H1 (cell line): ENCODE measurements at regions not wholly inside any gene's neighbourhood (a gene's known extent, or its start where the extent isn't known, plus 50 kb on each side); places are given as distances from the start of the nearest gene placed in this dataset.

Source experiments
- CTCF ChIA-PET: fragments of 300-600 bp; sonication (Branson Sonifier 250); formaldehyde crosslinking; loops from one replicate; lab custom pipeline; 2021; ENCODE audit not compliant: partially characterized antibody; lab: Charles Lee
- POLR2A ChIA-PET: fragments of 300-600 bp; sonication (Branson Sonifier 250); formaldehyde crosslinking; loops from one replicate; lab custom pipeline; 2021; ENCODE audit warnings: inconsistent platforms; ENCODE audit not compliant: partially characterized antibody; lab: Charles Lee
- DNase-seq, 2 experiments: peaks; one replicate each; pipeline versions ENCODE4 v3.0.0 to v3.0.0-alpha.2; 2010 to 2022; ENCODE audit warnings: low spot score in 2 of 2, low read depth in 1 of 2, mixed read lengths in 1 of 2
- FAIRE-seq: peaks from 2 replicates; lab custom pipeline; 2011; peaks lifted over from hg19 to GRCh38; lab: Jason Lieb, UNC
- H2AFZ ChIP-seq: 2 replicates; pipeline ENCODE4 v1.8.1; 2012; ENCODE audit warnings: low read length, inconsistent platforms
- H2AK5ac ChIP-seq: 2 replicates; pipeline ENCODE4 v1.6.1; 2013; ENCODE audit warnings: low read depth, low read length
- H2BK120ac ChIP-seq: replicated peaks from 2 replicates; pipeline ENCODE3; 2013; ENCODE audit warnings: low read depth, low read length, inconsistent platforms
- H2BK12ac ChIP-seq: 2 replicates; pipeline ENCODE4 v1.6.1; 2013; ENCODE audit warnings: low read depth, low read length
- H2BK15ac ChIP-seq: 2 replicates; pipeline ENCODE4 v1.6.1; 2013; ENCODE audit warnings: low read length
- H2BK20ac ChIP-seq: 2 replicates; pipeline ENCODE4 v1.6.1; 2013; ENCODE audit warnings: low read length
- H2BK5ac ChIP-seq: 2 replicates; pipeline ENCODE4 v1.6.1; 2013; ENCODE audit warnings: low read depth, low read length
- H3K14ac ChIP-seq: 2 replicates; pipeline ENCODE4 v1.6.1; 2013; ENCODE audit warnings: inconsistent platforms; ENCODE audit not compliant: insufficient read length
- H3K18ac ChIP-seq: 2 replicates; pipeline ENCODE4 v1.6.1; 2013; ENCODE audit warnings: low read length; ENCODE audit errors: extremely low read depth
- H3K23ac ChIP-seq: 2 replicates; pipeline ENCODE4 v1.6.1; 2013; ENCODE audit warnings: inconsistent platforms; ENCODE audit not compliant: insufficient read length
- H3K23me2 ChIP-seq: 2 replicates; pipeline ENCODE4 v1.6.1; 2013; ENCODE audit warnings: low read depth, low read length
- H3K27ac ChIP-seq: 2 replicates; pipeline ENCODE4 v1.6.1; 2011; ENCODE audit warnings: low read depth, low read length, inconsistent platforms
- H3K27me3 ChIP-seq, 4 experiments: replicated peaks in 1 of 4; 1 replicate in 1 of 4; 2 replicates in 3 of 4; pipeline versions ENCODE4 v1.6.1 to v1.8.1; 2011 to 2013; ENCODE audit warnings: low read length in 3 of 4, mild to moderate bottlenecking in 3 of 4, inconsistent platforms in 2 of 4, mixed read lengths in 2 of 4, moderate library complexity in 1 of 4; ENCODE audit not compliant: control insufficient read depth in 3 of 4, insufficient read depth in 3 of 4; ENCODE audit errors: extremely low read depth in 1 of 4
- H3K36me3 ChIP-seq, 4 experiments: 2 replicates each; pipeline versions ENCODE4 v1.6.1 to v1.8.1; 2011 to 2013; ENCODE audit warnings: mild to moderate bottlenecking in 4 of 4, low read length in 3 of 4, moderate library complexity in 2 of 4, control low read depth in 1 of 4, inconsistent platforms in 1 of 4; ENCODE audit not compliant: insufficient read depth in 4 of 4, control insufficient read depth in 2 of 4
- H3K4ac ChIP-seq: replicated peaks from 2 replicates; pipeline ENCODE3; 2013; ENCODE audit warnings: low read length, low read depth, mixed read lengths, inconsistent platforms; ENCODE audit not compliant: insufficient read length
- H3K4me1 ChIP-seq, 4 experiments: replicated peaks in 1 of 4; 1 replicate in 1 of 4; 2 replicates in 3 of 4; pipeline versions ENCODE4 v1.6.1 to v1.8.1; 2011 to 2013; ENCODE audit warnings: low read length in 3 of 4, inconsistent platforms in 2 of 4, mixed read lengths in 1 of 4; ENCODE audit not compliant: insufficient read depth in 4 of 4, control insufficient read depth in 3 of 4
- H3K4me2 ChIP-seq, 2 experiments: 2 replicates each; pipeline versions ENCODE4 v1.6.1 to v1.8.1; 2011 to 2013; ENCODE audit warnings: low read depth in 2 of 2, low read length in 2 of 2, control low read depth in 1 of 2, inconsistent platforms in 1 of 2, mild to moderate bottlenecking in 1 of 2; ENCODE audit not compliant: insufficient read depth in 1 of 2
- H3K4me3 ChIP-seq, 4 experiments: fragments of 200-600, 300-600 bp in 1 of 4; sonication (generic), shearing (Covaris generic), sonication (Bioruptor Twin) in 1 of 4; 2 replicates each; pipeline versions ENCODE4 v1.5.1 to v1.8.1; 2011 to 2016; ENCODE audit warnings: low read length in 4 of 4, low read depth in 3 of 4, control low read depth in 2 of 4, inconsistent platforms in 2 of 4, mild to moderate bottlenecking in 2 of 4, mixed read lengths in 1 of 4, moderate library complexity in 1 of 4; ENCODE audit not compliant: insufficient read depth in 2 of 4; ENCODE audit errors: extremely low read depth in 1 of 4
- H3K56ac ChIP-seq: replicated peaks from 2 replicates; pipeline ENCODE3; 2013; ENCODE audit warnings: low read depth, mild to moderate bottlenecking, mixed read lengths, low read length, inconsistent platforms; ENCODE audit not compliant: insufficient read length
- H3K79me1 ChIP-seq: 2 replicates; pipeline ENCODE4 v1.6.1; 2013; ENCODE audit warnings: low read depth, low read length, control low read depth
- H3K79me2 ChIP-seq, 2 experiments: 2 replicates each; pipeline versions ENCODE4 v1.6.1 to v1.8.1; 2012 to 2013; ENCODE audit warnings: low read length in 2 of 2, mild to moderate bottlenecking in 2 of 2, inconsistent platforms in 1 of 2; ENCODE audit not compliant: insufficient read depth in 2 of 2, control insufficient read depth in 1 of 2
- H3K9ac ChIP-seq, 4 experiments: replicated peaks in 1 of 4; 1 replicate in 1 of 4; 2 replicates in 3 of 4; pipeline versions ENCODE4 v1.6.1 to v1.8.1; 2011 to 2013; ENCODE audit warnings: low read depth in 3 of 4, low read length in 3 of 4, control low read depth in 2 of 4, mild to moderate bottlenecking in 2 of 4, moderate library complexity in 2 of 4, inconsistent platforms in 1 of 4; ENCODE audit errors: extremely low read depth in 1 of 4
- H3K9me3 ChIP-seq, 2 experiments: 2 replicates each; pipeline versions ENCODE4 v1.6.1 to v1.8.1; 2012 to 2013; ENCODE audit warnings: mild to moderate bottlenecking in 2 of 2, moderate library complexity in 2 of 2, control low read depth in 1 of 2, inconsistent platforms in 1 of 2, low read depth in 1 of 2, low read length in 1 of 2, mixed read lengths in 1 of 2; ENCODE audit not compliant: insufficient read depth in 2 of 2
- H4K20me1 ChIP-seq, 2 experiments: replicated peaks in 1 of 2; 2 replicates each; pipeline versions ENCODE3 to v1.8.1; 2011 to 2013; ENCODE audit warnings: inconsistent platforms in 2 of 2, low read length in 2 of 2, mild to moderate bottlenecking in 1 of 2; ENCODE audit not compliant: insufficient read depth in 2 of 2, control insufficient read depth in 1 of 2
- H4K5ac ChIP-seq: 2 replicates; pipeline ENCODE4 v1.6.1; 2013; ENCODE audit warnings: low read length, low read depth, mixed read lengths, inconsistent platforms; ENCODE audit not compliant: insufficient read length
- H4K8ac ChIP-seq: 2 replicates; pipeline ENCODE4 v1.8.0; 2013; ENCODE audit warnings: mild to moderate bottlenecking, moderate library complexity, low read length, inconsistent platforms; ENCODE audit not compliant: insufficient read depth; ENCODE audit errors: extremely low read depth
- H4K91ac ChIP-seq: replicated peaks from 2 replicates; pipeline ENCODE3; 2013; ENCODE audit warnings: low read length, mixed read lengths, inconsistent platforms; ENCODE audit not compliant: insufficient read length
- ASH2L ChIP-seq: fragments of 200-600, 300-600 bp; sonication (generic); IDR thresholded peaks from one replicate; pipeline ENCODE4 v1.7.1; 2017; ENCODE audit warnings: low read length
- BACH1 ChIP-seq: IDR thresholded peaks from 2 replicates; pipeline ENCODE4 v1.6.1; 2012; ENCODE audit warnings: low read length, improper control_type of control experiment
- CBX8 ChIP-seq: fragments of 300-800, 300-1000 bp; sonication (generic); IDR thresholded peaks from 2 replicates; pipeline ENCODE4 v1.7.1; 2016; ENCODE audit warnings: low read depth, low read length, borderline replicate concordance
- CTBP2 ChIP-seq: IDR thresholded peaks from 2 replicates; pipeline ENCODE4 v1.7.0; 2011; ENCODE audit warnings: borderline replicate concordance, mild to moderate bottlenecking, moderate library complexity, mixed read lengths, low read length; ENCODE audit not compliant: insufficient read depth, insufficient read length
- EZH2 ChIP-seq: fragments of 200-600 bp; sonication (generic); IDR thresholded peaks from 2 replicates; pipeline ENCODE4 v1.7.1; 2012; ENCODE audit warnings: low read depth, mild to moderate bottlenecking, moderate library complexity, low read length, inconsistent platforms; ENCODE audit not compliant: severe bottlenecking
- KDM4A ChIP-seq: IDR thresholded peaks from one replicate; pipeline ENCODE4 v1.7.1; 2012; ENCODE audit warnings: low read depth, mild to moderate bottlenecking, moderate library complexity, low read length, inconsistent platforms; ENCODE audit not compliant: severe bottlenecking
- MAX ChIP-seq: IDR thresholded peaks from 2 replicates; pipeline ENCODE4 v1.6.1; 2012; ENCODE audit warnings: inconsistent platforms
- PHF8 ChIP-seq: fragments of 200-600 bp; sonication (generic); conservative IDR thresholded peaks from 2 replicates; pipeline ENCODE4 v1.7.1; 2012; ENCODE audit warnings: low read depth, mild to moderate bottlenecking, inconsistent platforms, low read length, moderate library complexity
- POLR2A ChIP-seq, 2 experiments: IDR thresholded peaks; 1 replicate in 1 of 2; 2 replicates in 1 of 2; pipeline ENCODE4 v1.6.1; 2011; ENCODE audit warnings: low read depth in 2 of 2, low read length in 2 of 2, mild to moderate bottlenecking in 2 of 2; ENCODE audit errors: control extremely low read depth in 1 of 2
- POLR2AphosphoS5 ChIP-seq: IDR thresholded peaks from 2 replicates; pipeline ENCODE4 v1.6.1; 2011; ENCODE audit warnings: low read depth, low read length
- RBBP5 ChIP-seq: IDR thresholded peaks from 2 replicates; pipeline ENCODE4 v1.7.1; 2012; ENCODE audit warnings: low read depth, mild to moderate bottlenecking, inconsistent platforms, low read length, moderate library complexity, borderline replicate concordance
- SP1 ChIP-seq: IDR thresholded peaks from 2 replicates; pipeline ENCODE4 v1.6.1; 2011; ENCODE audit warnings: low read depth, low read length
- SP2 ChIP-seq: IDR thresholded peaks from 2 replicates; pipeline ENCODE4 v1.6.1; 2012; ENCODE audit warnings: mild to moderate bottlenecking, low read length, inconsistent platforms
- TAF7 ChIP-seq: optimal IDR thresholded peaks from 2 replicates; pipeline ENCODE3; 2011; ENCODE audit warnings: low read depth, mild to moderate bottlenecking, inconsistent platforms, low read length, moderate library complexity, borderline replicate concordance
- TCF12 ChIP-seq: IDR thresholded peaks from 2 replicates; pipeline ENCODE4 v1.6.1; 2011; ENCODE audit warnings: low read depth, mild to moderate bottlenecking, low read length
- YY1 ChIP-seq: IDR thresholded peaks from 2 replicates; pipeline ENCODE4 v1.6.1; 2011; ENCODE audit warnings: low read depth, mild to moderate bottlenecking, low read length
- WGBS, 2 experiments: shearing (Covaris generic) in 1 of 2; methylation state at CpG; one replicate each; pipeline versions ENCODE4 v1.1.6 to v1.1.7; 2013 to 2015; ENCODE audit warnings: low lambda C conversion rate in 2 of 2, mixed read lengths in 2 of 2, inconsistent platforms in 1 of 2, low coverage in 1 of 2, missing lambda C conversion rate in 1 of 2; ENCODE audit not compliant: insufficient replicate concordance in 2 of 2, insufficient coverage in 1 of 2, insufficient read length in 1 of 2; ENCODE audit errors: extremely low coverage in 1 of 2, missing lambda C conversion rate in 1 of 2; 5-methylcytosine and 5-hydroxymethylcytosine counted together

DNA sequence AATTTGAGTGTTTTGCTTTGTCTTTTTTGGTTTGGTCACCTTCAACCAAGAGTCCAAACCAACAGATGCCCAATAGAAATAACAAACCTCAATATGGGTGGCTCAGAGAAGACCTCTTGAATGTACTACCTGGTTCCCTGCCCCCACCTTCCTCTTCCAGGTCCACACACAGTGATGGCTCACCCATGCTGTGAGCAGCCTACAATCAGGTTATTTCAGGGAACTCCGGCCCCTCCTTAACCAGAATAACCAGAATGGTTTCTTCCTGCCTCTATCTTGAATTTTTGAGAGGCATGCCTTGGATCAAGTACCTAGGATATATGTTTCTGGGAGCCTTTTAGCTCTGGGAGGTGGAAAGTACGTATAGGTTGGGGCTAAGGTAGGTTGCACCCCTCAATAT lies 327.1 kb upstream of the PRDM1 start:
- Histone ChIP-seq H3K18ac (no peak overlapping the region), H3K4me1 (0 out of 7 replicates have a peak, but pooled peaks cover 0 to under 1% (median 0%) of the 10 kb centered on the region in 4 experiments), H3K36me3 (no peaks in the 10 kb centered on the region), H3K27me3 (no peaks in the 10 kb centered on the region), H3K14ac (no peak overlapping the region), H3K23ac (no peak overlapping the region), H3K4me2 (no peak overlapping the region), H3K79me1 (no peaks in the 10 kb centered on the region), H4K8ac (no peak overlapping the region), H3K9me3 (peaks cover 2 to 7% of the 10 kb centered on the region in 2 experiments; a peak in 1 of 4 replicates), H2BK5ac (no peak overlapping the region), H3K79me2 (no peaks in the 10 kb centered on the region), H3K9ac (no peak overlapping the region), H4K5ac (no peak overlapping the region), H3K4me3 (no peak overlapping the region), H3K4ac (no peak overlapping the region), H3K56ac (no peak overlapping the region), H4K91ac (no peak overlapping the region), H4K20me1 (no peaks in the 10 kb centered on the region), H2BK20ac (no peak overlapping the region), H2AK5ac (no peak overlapping the region), H2BK120ac (no peak overlapping the region), H2AFZ (no peak overlapping the region), H2BK12ac (no peak overlapping the region), H2BK15ac (no peak overlapping the region), H3K27ac (no peak overlapping the region), H3K23me2 (no peaks in the 10 kb centered on the region)
- no peak for DNase-seq
- no peak for FAIRE-seq
- POLR2A ChIA-PET = no interaction called here
- CTCF ChIA-PET = interaction anchor here (1.1 kb wide), 1 partner anchor 15 kb away, joined by 3 read pairs; no protein-coding TSS in a partner anchor
- 87% methylated on average over 2 of the region's 2 CpGs; no CpG with 5 or more reads in 1 of the 2 experiments for WGBS, 2 experiments
- TF ChIP-seq PHF8 (no peak), MAX (no peak), RBBP5 (no peak), EZH2 (no peak), ASH2L (no peak), POLR2AphosphoS5 (no peak), TAF7 (no peak), TCF12 (no peak), POLR2A (IDR thresholded peaks at IDR 0.05; ENCODE audit: control extremely low read depth in 1 of 2, low read depth in 2 of 2, low read length in 2 of 2) (no peak), CTBP2 (no peak), SP2 (no peak), KDM4A (no peak), SP1 (no peak), CBX8 (no peak), BACH1 (no peak), YY1 (no peak)
